DND-41 (cell line): ENCODE measurements at regions not wholly inside any gene's neighbourhood (a gene's known extent, or its start where the extent isn't known, plus 50 kb on each side); places are given as distances from the start of the nearest gene placed in this dataset.

ENCODE experiments used
- CTCF ChIP-seq: IDR thresholded peaks from 2 replicates; pipeline ENCODE4 v1.5.1; 2012; ENCODE audit warnings: borderline replicate concordance, low read length, moderate library complexity, mild to moderate bottlenecking; ENCODE audit not compliant: poor library complexity, severe bottlenecking; ENCODE audit errors: extremely low read depth
- EZH2 ChIP-seq: IDR thresholded peaks from 3 replicates; pipeline ENCODE4 v1.6.1; 2012; ENCODE audit warnings: borderline replicate concordance, low read depth, mild to moderate bottlenecking, moderate library complexity, low read length, inconsistent platforms; ENCODE audit not compliant: severe bottlenecking

DNA sequence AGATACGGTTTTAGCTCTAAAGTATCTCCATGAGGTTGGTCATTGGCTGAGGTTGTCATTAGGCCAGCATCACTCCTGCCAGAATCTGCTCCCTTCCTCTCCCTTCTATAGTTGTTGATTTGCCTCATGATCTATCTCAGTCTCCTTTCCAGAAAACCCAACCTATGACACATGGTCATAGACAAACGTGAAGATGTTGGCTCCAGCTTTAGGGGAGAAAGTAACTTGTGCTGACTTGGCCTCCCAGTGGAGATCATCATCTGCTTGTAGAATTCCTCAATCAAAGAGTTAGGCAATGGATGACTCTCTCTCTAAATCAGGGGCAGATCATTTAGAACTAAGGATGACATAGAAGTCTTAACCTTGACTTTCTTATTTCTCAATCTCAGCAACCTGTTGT, 894.4 kb downstream of the TTLL7 start:
- no peak for TF ChIP-seq EZH2
- no peak for TF ChIP-seq CTCF
